Activated CD4-positive, CD25-positive, alpha-beta regulatory T cell (primary cell): ENCODE measurements at regions not wholly inside any gene's neighbourhood (a gene's known extent, or its start where the extent isn't known, plus 50 kb on each side); places are given as distances from the start of the nearest gene placed in this dataset.

Experiments
- DNase-seq, 4 experiments: peaks; one replicate each; lab custom pipeline; 2025; lab: John Stamatoyannopoulos, UW

DNA sequence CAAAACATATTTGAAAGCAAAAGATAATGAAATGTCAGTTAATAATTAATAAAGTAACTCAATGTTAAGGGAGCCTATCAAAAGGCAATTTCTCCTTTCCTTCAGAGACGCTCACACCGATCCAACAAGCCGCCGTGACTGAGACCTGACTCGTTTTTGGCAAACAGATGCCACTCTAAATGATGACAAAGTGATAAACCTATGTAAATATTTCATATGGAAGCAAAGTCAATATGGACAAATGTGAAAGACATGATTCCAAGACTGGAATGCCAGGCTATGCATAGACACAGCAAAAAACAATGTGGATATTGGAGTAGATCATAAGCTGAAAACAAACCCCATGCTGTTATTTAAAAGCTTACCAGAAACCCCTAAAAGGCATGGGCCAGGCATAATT lies 137.2 kb upstream of the SUCLG2 start:
- no peak for DNase-seq

DNA sequence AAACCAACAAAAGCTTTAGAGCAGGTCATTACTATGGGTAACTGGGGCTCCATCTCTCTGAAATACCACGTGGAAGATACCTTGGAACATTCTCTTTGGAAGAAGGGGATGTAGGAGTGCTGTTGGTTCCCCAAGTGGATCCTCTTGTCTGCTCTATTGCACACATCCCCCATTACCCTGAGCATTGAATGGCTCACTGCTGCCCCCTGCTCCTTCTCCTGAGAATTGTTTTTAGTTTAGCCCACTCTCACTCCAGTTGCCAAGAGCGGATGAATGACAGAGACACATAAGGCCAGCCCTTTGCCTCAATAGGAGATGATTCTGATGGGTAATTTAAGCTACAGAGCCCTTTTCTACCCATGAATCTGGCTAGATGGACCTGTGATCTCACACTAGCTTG lies 135.6 kb upstream of the SUCLG2 start:
- DNase-seq: peak in 3 of 4 experiments; percentile 16 to 42 (median 19)

DNA sequence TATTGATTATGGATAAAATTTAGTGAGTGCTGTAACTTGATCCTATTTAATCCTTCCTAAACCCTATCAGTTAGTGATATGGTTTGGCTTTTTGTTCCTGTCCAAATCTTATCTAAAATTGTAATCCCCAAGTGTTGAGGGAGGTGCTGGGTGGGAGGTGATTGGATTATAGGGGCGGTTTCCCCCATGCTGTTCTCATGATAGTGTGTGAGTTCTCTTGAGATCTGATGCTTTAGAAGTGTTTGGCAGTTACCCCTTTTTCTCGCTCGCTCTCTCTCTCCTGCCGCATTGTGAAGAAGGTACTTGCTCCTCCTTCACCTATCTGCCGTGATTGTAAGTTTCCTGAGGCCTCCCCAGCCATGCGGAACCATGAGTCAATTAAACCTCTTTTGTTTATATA lies 134.0 kb upstream of the SUCLG2 start:
- DNase-seq: no peak

DNA sequence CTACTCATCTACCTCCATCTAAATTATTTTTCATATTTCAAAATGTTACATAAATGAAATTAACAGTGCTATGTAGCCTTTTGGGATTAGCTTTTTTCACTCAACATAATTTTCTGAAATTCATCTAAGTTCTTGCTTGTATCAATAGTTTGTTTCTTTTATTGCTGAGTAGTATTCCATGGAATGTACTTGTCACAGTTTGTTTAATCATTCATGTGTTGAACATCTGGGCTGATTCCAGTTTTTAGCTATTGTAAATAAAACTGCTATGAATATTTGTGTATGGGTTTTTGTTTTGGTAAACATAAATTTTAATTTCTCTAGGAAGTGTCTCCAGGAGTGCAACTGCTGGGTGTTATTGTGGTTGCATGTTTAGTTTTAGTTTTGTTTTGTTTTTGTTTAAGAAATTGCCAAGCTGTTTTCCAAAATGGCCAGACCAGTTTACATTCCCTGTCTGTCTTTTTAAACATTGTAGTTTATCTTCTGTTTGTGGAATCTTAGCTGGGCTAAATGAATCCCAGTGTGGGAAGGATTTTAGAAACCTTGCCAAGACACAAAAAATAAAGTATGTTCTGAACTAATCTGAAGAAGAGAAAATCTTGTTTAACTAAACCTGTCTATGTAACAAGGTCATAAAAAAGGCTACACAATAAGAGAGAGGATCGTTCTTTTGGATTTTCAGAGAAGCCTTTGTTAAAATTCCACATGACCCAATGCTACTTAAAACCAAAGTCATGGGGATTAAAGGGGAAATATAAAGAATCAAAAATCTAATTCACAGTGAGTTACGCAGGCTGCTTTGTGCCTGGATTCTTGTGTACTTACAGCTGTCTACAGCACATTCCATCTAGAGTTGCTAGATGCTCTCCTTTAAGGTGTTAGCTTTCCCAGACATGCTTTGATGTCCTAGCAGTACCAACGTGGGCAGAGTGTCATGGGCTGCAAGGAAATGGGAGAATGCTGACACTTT lies 129.2 kb upstream of the SUCLG2 start:
- no peak for DNase-seq

DNA sequence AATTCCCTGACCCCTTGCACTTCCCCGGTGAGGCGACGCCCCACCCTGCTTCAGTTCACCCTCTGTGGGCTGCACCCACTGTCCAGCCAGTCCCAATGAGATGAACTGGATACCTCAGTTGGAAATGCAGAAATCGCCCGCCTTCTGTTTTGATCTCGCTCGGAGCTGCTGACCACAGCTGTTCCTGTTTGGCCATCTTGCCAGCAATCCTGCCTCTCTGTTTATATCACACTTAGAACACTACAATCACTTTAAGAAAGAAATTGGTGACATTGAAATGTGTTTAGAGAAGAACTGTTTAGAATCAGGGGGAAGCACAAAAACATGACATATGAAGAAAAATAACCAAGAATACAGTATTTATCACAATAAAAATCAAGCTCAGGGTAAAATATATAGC lies 127.5 kb upstream of the SUCLG2 start:
- DNase-seq: no peak

DNA sequence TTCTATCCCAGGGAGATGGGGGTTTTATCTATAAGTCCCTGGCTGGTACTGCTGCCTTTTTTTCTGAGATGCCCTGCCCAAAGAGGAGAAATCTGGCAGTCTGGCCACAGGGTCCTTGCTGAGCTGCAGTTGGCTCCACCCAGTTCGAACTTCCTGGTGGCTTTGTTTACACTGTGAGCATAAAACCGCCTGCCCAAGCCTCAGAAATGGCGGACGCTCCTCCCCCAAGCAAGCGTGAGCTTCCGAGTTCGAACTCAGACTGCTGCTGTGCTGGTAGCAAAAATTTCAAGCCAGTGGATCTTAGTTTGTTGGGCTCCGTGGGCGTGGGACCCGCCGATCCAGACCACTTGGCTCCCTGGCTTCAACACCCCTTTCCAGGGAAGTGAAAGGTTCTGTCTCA lies 126.8 kb upstream of the SUCLG2 start:
- DNase-seq: no peak

DNA sequence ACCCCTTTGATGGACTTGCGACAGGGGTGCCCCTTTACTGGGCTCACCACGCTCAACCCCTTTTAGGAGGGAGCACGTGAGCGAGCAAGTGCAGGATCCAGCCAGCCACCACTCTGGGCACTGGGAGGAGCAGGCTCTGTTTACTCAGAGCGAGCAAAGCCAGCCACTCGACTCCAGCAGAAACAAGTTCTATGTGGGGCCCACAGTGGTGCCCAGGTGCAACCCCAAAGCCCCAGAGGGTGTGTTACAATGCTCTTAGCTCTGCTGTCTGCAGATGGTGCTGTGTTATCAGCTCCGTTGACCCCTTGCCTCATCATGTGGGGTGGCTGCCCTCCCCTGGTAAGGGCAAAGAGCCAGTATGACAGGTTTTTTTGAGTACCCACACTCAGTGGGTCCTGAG lies 120.3 kb upstream of the SUCLG2 start:
- no peak for DNase-seq

DNA sequence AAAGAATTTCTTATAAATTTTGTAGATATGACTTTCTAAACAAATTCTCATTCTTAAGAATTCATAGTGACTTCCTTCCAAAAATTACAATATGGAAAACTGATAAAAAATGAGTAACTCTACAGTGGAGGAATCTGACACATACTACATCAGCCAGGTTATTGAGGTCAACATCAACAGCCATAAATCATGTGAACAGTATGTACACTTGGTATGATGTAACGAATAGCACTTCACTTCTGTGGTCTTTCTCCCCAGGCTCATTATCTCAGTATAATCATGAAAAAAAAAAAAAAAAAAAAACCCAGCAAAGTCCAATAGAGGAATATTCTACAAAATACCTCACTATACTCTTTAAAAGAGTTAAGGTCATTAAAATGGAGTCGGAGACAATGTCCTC lies 111.2 kb upstream of the SUCLG2 start:
- no peak for DNase-seq

DNA sequence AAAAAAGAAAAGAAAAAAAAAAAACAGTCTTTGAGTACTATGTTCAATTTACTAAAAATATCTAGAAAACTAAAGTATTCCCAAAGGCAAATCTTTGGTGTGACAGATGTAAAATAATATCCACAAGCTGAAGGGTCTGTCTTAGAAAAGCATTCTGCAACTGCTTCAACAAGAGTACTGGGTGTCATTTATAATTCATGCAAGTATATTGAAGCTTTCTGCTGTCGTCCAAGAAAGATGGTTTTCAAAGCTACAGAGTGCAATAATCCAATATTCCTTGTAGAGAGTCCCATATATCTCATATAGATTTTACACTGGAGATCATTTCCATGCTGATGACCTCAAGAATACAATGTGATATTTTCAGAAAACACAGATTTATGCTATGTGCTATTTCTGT lies 90.9 kb upstream of the SUCLG2 start:
- DNase-seq: no peak

DNA sequence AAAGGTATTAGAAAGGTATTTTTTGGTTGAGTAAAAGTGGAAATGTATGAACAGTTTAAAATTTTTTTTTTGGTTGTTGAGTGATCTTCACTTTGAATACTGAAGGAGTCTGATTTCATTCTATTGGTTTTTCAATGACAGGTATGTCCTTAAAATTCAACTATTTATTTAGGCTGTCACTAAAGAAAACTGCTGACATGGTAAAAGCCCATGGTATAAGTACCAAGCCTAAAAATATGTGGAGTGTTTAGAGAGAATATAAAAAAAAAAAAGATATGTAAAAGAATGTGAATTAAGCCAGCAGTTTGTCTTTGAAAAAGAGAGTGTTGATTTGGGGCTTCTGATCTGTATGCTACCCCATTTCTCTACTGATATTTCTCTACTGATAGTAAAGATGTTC lies 90.3 kb upstream of the SUCLG2 start:
- no peak for DNase-seq

DNA sequence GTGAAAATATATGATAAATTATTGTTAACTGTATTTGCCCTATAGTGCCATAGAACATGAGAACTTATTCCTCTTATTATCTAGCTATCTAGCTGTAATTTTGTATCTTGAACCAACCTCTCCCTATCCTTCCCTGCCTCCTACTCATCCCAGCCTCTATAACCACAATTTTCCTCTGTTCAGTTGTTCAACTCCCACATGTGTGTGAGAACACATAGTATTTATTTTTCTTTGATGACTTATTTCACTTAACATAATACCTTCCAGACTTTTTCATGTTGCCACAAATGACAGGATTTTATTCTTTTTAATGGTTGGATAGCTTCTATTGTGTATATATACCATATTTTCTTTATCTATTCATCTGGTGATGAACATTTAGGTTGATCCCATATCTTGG lies 85.4 kb upstream of the SUCLG2 start:
- no peak for DNase-seq

DNA sequence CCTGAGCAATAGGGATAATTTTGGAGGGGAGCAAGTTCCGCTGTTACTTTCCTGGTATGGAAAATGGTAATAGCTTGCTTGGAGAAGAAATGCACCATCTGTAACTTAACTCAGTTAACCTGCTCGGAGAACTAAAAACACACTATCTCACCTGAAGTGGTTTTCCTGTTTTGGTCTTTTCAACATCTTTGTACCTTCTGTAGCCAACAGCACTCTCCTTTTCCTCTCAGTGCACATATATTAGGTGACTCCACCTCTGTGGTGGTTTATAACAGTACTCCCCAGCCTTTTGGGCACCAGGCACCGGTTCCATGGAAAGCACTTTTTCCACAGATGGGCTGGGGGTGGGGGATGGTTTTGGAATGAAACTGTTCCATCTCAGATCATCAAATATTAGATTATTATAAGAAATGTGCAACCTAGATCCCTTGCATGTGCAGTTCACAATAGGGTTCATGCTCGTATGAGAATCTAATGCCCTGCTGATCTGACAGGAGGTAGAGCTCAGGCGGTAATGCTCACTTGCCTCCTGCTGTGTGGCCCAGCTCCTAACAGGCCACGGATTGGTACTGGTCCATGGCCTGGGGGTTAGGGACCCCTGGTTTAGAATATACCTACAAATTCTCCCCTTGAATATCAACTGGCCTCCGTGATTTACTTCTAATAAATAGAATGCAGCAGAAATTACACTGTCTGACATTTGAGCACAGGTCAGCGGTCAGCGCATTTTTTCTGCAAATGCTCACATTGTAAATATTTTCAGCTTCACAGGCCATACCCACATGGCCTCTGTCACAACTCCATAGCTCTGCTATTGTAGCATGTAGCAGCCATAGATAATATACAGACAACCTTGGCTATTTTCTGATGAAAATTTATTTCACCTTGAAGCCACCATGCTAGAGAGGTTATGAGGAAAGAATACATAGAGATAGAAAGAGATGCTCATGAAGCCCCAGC lies 83.8 kb upstream of the SUCLG2 start:
- no peak for DNase-seq

DNA sequence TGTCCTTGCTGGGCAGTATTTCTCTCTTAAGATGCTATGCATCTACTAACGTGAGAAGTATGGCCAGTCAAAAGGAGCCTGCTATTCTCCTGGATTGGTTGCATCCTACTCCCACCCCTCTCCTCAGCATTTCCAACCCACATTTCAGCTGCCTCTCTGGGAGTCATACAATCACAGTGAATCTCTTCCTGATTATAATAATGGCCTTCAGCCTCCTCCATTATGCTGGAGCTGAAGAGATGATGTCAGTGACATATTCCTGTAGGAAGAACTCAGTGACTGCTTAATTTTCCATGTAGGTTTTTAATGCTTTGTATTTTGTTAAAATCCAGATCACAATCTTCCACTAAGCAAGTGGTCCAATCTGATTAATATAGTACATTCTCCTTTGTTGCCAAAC lies 82.7 kb upstream of the SUCLG2 start:
- DNase-seq: no peak

DNA sequence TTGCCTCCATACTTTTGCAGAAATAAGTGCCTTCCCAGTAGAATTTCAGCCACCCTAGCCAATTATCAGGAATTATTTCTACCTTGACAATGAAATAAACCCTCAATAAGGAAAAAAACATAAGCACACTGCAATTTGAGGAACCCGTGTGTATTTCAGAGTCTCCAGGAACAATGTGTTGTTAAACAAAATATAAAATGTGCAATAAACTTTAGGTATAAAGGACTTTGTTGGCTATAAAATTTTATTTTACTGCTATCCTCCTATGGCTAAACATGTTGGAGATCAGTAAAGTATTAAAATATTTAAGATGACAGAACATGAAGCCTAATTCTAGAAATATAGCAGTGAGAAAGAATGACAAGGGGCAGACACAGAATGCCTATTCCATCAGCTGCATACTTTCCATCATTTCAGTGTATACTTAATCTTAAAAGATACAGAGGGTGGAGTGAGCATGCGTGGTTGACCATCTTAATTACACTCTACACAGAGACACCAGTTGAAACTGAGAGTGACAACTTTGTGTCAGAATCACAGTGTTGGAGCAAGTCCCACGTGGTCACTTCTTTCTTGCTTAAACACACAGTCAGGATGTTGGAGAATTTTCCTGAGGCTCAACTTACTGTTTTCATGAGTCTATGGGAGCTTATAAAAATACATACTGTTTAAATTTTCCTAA lies 79.0 kb upstream of the SUCLG2 start:
- DNase-seq: no peak

DNA sequence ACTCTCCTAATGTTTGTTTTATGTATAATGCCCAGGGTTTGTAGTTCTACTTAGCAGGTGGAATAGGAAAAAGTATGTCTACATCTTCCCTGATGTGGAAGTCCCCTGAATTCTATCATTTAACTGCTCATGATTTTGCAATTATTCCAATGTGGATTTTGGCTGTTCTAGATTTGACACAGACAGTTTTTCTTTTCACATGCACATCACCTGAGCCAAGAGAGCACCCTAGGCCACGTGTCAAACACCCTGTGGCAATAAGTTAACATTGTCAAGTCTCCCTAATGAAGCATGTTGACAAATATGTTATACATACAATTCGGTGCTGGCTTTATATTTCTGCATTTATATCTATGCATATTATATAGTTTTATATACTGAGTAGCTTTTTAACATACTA lies 70.0 kb upstream of the SUCLG2 start:
- DNase-seq: no peak

DNA sequence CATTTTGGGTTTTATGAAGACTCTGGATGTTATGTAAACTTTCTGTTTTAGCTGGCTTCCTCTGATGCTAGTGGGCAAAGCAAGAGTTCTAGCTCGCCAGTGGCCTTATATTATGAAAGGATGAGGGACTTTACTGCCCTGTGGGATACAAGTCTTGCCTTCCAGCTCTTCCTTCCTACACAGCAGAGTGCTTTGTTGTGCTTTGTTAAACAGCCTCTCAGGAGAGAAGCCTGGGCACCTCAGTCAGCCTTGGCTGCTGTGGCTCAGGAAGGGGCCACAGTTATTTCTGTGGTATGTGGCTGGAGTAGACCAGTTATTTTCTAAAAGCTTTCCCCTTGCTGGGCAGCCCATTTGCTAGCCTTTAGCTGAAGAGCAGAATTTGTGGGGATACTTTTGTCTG lies 69.5 kb upstream of the SUCLG2 start:
- no peak for DNase-seq

DNA sequence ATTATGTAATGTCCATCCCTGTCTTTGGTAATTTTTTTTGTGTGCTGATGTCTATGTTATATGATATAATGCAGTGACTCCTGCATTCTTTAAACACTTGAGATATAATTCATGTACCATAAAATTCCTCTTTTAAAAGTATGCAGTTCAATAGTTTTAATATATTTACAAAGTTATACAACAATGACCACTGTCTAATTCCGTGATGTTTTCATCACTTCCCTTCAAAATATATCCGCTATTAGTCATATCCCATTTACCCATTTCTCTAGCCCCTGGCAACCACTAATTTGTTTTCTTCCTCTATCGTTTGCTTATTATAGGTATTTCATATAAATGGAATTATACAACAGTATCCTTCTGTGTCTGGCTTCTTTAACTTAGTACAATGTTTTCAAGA lies 64.9 kb upstream of the SUCLG2 start:
- DNase-seq: no peak

DNA sequence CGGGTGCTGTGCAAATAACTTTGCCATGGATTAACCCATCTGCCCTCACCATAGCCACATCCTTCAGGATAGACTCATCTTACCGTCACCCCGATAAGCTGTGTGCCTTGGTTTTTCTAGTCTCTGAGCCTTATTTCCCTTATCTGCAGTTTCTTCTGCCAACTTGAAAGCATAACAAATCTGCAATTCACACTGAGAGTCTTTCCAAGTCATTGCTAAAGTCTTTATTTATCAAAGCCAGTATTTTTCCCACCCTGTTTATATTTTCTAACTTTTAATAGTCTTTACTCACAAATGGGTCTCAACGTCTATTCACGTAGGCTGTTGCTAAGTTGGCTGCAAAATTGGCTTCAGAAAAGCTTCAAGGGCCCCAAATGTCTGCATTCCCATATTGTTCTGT lies 61.6 kb upstream of the SUCLG2 start:
- DNase-seq: no peak

DNA sequence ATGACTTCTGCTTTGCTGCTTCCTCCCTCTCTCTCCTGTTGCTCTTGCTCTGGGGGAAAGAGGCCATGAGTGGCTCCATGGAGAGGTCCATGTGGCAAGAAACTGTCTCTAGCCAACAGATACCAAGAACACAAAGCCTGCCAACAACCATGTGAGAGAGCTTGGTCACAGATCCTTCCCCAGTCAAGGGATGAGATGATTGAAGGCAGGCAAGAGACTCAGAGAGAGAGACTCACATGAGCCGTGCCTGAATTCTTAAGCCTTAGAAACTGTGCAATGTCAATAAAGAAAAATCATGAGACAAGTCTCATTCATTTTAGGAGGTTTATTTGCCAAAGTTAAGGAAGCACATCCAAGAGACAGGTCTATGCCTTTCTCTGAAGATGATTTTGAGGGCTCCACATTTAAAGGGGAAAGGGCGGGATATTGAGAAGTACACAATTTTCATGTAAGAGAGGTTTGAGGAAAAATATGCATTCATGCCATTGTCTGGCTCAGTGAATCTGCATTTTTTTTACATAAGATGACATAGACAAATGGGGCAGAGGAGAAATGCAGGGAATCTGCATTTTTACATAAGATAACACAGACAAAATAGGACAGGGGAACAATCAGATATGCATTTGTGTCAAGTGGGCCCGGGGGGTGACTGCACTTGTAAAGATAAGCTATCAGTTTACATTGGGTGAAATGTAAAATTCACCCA lies 59.5 kb upstream of the SUCLG2 start:
- no peak for DNase-seq

DNA sequence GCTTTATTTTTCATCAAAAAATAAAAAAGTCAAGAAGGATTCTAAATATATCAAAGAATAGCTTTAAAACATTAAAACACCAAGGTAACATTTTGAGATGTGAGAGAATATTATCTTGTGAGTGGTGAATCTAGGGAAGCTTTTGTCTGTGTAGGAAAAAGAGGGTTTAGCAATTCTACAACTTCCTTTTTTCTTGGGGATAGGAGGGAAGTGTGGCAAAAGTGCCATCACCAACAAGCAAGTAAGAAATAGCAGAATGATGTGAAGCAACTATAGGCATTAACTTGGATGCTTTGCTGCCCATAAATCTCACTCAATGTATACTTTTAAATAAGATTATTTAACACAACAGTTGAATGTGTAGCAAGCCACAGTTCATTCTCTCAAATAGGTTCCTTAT lies 57.8 kb upstream of the SUCLG2 start:
- no peak for DNase-seq

DNA sequence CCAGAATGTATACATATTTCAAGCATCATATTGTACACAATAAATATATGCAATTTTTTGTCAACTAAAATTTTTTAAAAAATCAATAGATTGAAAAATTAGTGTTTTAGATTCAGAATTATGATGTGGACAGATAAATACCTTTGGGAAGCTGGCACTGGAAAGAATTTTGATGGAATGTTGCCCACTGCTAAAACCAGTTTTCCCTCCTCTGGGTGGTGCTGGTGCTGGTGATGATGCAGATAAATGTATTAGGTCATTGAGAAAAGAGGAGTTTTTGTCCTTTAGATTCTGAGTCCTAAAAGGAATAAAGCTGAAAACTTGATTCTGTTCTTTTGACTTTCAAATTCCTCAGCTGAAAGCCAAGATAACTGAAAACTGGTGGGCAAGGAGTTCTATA lies 56.0 kb upstream of the SUCLG2 start:
- DNase-seq: no peak

DNA sequence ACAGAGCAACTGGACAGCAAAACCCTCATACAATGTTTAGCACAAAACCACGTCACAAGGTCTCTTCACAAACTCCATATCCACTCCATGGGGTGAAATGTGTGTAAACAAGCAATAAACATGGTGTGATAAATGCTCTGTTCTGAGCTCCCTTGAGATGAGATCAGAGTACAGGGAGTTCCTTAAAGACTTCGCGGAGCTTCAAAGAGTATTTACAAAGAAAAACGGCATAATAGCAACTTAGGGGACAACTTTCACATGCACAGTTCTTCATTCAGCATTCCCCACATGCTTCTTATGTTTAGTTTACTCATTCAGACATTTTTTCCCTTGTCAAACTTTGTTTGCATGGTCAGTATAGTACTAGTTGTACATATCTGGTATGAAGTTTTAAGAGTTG lies 52.5 kb upstream of the SUCLG2 start:
- no peak for DNase-seq
